Effector memory CD8-positive, alpha-beta T cell (primary cell): ENCODE measurements at regions not wholly inside any gene's neighbourhood (a gene's known extent, or its start where the extent isn't known, plus 50 kb on each side); places are given as distances from the start of the nearest gene placed in this dataset.

Source experiments
- ATAC-seq: fragments of 150-1000 bp; cut with Tn5 transposase; replicated peaks from 2 replicates; pipeline ENCODE4 v1.10.0; 2021; ENCODE audit warnings: mild to moderate bottlenecking, moderate library complexity
- DNase-seq, 3 experiments: peaks; one replicate each; pipeline ENCODE4 v3.0.0; 2021
- H3K27ac Mint-ChIP-seq, 2 donors: one replicate each; pipeline ENCODE4 v1.8.0; 2022; ENCODE audit warnings: mild to moderate bottlenecking in 2 of 2, mixed read lengths in 2 of 2, moderate library complexity in 2 of 2
- H3K27me3 Mint-ChIP-seq, 2 donors: one replicate each; pipeline ENCODE4 v1.8.0; 2022; ENCODE audit warnings: mixed read lengths in 2 of 2
- H3K36me3 Mint-ChIP-seq: one replicate; pipeline ENCODE4 v1.8.0; 2022; ENCODE audit warnings: mild to moderate bottlenecking, moderate library complexity, mixed read lengths; ENCODE audit not compliant: insufficient read depth
- H3K4me1 Mint-ChIP-seq, 2 donors: one replicate each; pipeline ENCODE4 v1.8.0; 2022; ENCODE audit warnings: low read depth in 2 of 2, mixed read lengths in 2 of 2
- H3K4me3 Mint-ChIP-seq, 2 donors: one replicate each; pipeline ENCODE4 v1.8.0; 2022; ENCODE audit warnings: mild to moderate bottlenecking in 2 of 2, mixed read lengths in 2 of 2, moderate library complexity in 2 of 2
- H3K9me3 Mint-ChIP-seq, 2 donors: one replicate each; pipeline ENCODE4 v1.8.0; 2022; ENCODE audit warnings: mixed read lengths in 2 of 2

GRCh38 chr14:44379292-44379977, 127.6 kb downstream of the FSCB start:
- H3K36me3 Mint-ChIP-seq, result no peaks in the 10 kb centered on the region
- no peak overlapping the region for H3K4me3 Mint-ChIP-seq
- H3K27ac Mint-ChIP-seq, result no peak overlapping the region
- DNase-seq (no peak), ATAC-seq (no peak)
- H3K9me3 Mint-ChIP-seq, result peaks cover 6 to 11% of the 10 kb centered on the region in 2 donors
- H3K4me1 Mint-ChIP-seq, result peaks cover 0 to 2% of the 10 kb centered on the region in 2 donors
- H3K27me3 Mint-ChIP-seq, result no peaks in the 10 kb centered on the region

DNA sequence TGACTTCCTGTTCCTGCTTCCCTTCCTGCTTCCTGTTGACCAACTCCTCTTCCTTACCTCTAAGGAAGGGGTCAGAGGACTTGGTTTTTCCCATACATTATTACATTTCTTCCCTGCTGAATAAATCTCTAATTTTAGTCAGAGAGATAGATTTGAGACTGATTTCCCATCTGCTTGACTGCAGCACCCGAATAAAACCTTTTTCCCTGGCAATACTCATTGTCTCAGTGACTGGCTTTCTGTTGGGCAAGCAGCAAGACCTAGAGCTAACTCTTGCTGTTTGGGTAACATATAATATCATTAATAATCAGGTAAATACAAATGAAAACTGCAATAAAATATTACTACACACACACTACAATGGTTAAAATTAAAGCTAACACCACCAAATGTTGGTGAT, 132.2 kb downstream of the FSCB start:
- Mint-ChIP-seq H3K9me3 (peaks cover 10 to 12% of the 10 kb centered on the region in 2 donors), H3K27me3 (no peaks in the 10 kb centered on the region), H3K27ac (no peak overlapping the region), H3K4me1 (peaks cover 0 to 2% of the 10 kb centered on the region in 2 donors), H3K36me3 (no peaks in the 10 kb centered on the region), H3K4me3 (no peak overlapping the region)
- DNase-seq (no peak), ATAC-seq (no peak)

- DNase-seq (no peak), ATAC-seq (no peak)
- no peak overlapping the region for H3K27ac Mint-ChIP-seq
- H3K27me3 Mint-ChIP-seq, result no peaks in the 10 kb centered on the region
- H3K4me1 Mint-ChIP-seq, result peaks cover 0 to 2% of the 10 kb centered on the region in 2 donors
- H3K36me3 Mint-ChIP-seq, result no peaks in the 10 kb centered on the region
- peaks cover 10 to 12% of the 10 kb centered on the region in 2 donors for H3K9me3 Mint-ChIP-seq
- no peak overlapping the region for H3K4me3 Mint-ChIP-seq
Measured at GRCh38 chr14:44372807-44373489, 134.1 kb downstream of the FSCB start.

- no peaks in the 10 kb centered on the region for H3K27me3 Mint-ChIP-seq
- peaks cover 7 to 16% of the 10 kb centered on the region in 2 donors for H3K9me3 Mint-ChIP-seq
- no peak overlapping the region for H3K27ac Mint-ChIP-seq
- no peaks in the 10 kb centered on the region for H3K36me3 Mint-ChIP-seq
- H3K4me1 Mint-ChIP-seq, result peaks cover 0 to 2% of the 10 kb centered on the region in 2 donors
- no peak overlapping the region for H3K4me3 Mint-ChIP-seq
- no peak for ATAC-seq
- DNase-seq, result no peak
Measured at GRCh38 chr14:44372231-44372630, 134.9 kb downstream of the FSCB start.

- H3K27ac Mint-ChIP-seq, result no peak overlapping the region
- no peaks in the 10 kb centered on the region for H3K4me1 Mint-ChIP-seq
- DNase-seq (no peak), ATAC-seq (no peak)
- no peaks in the 10 kb centered on the region for H3K27me3 Mint-ChIP-seq
- no peak overlapping the region for H3K4me3 Mint-ChIP-seq
- peaks cover 3 to 21% of the 10 kb centered on the region in 2 donors for H3K9me3 Mint-ChIP-seq
- H3K36me3 Mint-ChIP-seq, result no peaks in the 10 kb centered on the region
Measured at GRCh38 chr14:44370727-44371126, 136.4 kb downstream of the FSCB start.

GRCh38 chr14:44369401-44370123, 137.5 kb downstream of the FSCB start:
- no peak for ATAC-seq
- H3K27ac Mint-ChIP-seq, result no peak overlapping the region
- H3K36me3 Mint-ChIP-seq, result no peaks in the 10 kb centered on the region
- no peaks in the 10 kb centered on the region for H3K27me3 Mint-ChIP-seq
- H3K9me3 Mint-ChIP-seq, result peaks cover 3 to 17% of the 10 kb centered on the region in 2 donors
- DNase-seq, result no peak
- no peaks in the 10 kb centered on the region for H3K4me1 Mint-ChIP-seq
- H3K4me3 Mint-ChIP-seq, result no peak overlapping the region

GRCh38 chr14:44361083-44361482, 146.0 kb downstream of the FSCB start:
- H3K36me3 Mint-ChIP-seq, result no peaks in the 10 kb centered on the region
- no peaks in the 10 kb centered on the region for H3K27me3 Mint-ChIP-seq
- DNase-seq (no peak), ATAC-seq (no peak)
- H3K9me3 Mint-ChIP-seq, result peaks cover 5 to 11% of the 10 kb centered on the region in 2 donors
- H3K4me3 Mint-ChIP-seq, result no peak overlapping the region
- no peak overlapping the region for H3K27ac Mint-ChIP-seq
- H3K4me1 Mint-ChIP-seq, result no peaks in the 10 kb centered on the region

GRCh38 chr14:44353805-44354204, 153.3 kb downstream of the FSCB start:
- Mint-ChIP-seq H3K27ac (no peak overlapping the region), H3K9me3 (peaks cover 9 to 19% of the 10 kb centered on the region in 2 donors), H3K4me3 (no peak overlapping the region), H3K27me3 (no peaks in the 10 kb centered on the region), H3K36me3 (no peaks in the 10 kb centered on the region), H3K4me1 (no peaks in the 10 kb centered on the region)
- DNase-seq (no peak), ATAC-seq (no peak)

DNA sequence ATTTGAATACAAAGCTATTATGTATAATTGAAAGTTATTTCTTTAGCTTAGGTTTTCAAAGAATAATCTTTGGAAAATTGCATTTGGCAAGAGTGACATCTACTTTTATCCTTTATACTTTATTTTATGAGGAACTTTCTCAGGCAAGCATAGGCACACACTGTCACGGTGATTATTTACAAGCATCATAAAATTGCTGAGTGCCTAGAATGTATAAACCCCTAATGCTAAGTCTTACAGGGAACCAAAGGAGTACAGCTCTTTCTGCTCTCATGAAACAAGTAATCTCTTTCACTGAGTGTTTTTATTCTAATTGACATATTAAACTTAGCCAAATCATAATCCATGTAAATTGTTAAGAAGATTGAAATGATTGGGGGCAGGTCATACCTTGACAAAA, 154.9 kb downstream of the FSCB start:
- Mint-ChIP-seq H3K27ac (no peak overlapping the region), H3K4me1 (no peaks in the 10 kb centered on the region), H3K36me3 (no peaks in the 10 kb centered on the region), H3K4me3 (no peak overlapping the region), H3K9me3 (peaks cover 7 to 25% of the 10 kb centered on the region in 2 donors), H3K27me3 (no peaks in the 10 kb centered on the region)
- ATAC-seq (no peak), DNase-seq (no peak)

GRCh38 chr14:44347316-44347715, 159.8 kb downstream of the FSCB start:
- Mint-ChIP-seq H3K9me3 (peaks cover 4 to 14% of the 10 kb centered on the region in 2 donors), H3K36me3 (no peaks in the 10 kb centered on the region), H3K27me3 (no peaks in the 10 kb centered on the region), H3K27ac (no peak overlapping the region), H3K4me3 (no peak overlapping the region), H3K4me1 (no peaks in the 10 kb centered on the region)
- ATAC-seq (no peak), DNase-seq (no peak)

- Mint-ChIP-seq H3K4me1 (no peaks in the 10 kb centered on the region), H3K4me3 (no peak overlapping the region), H3K9me3 (peaks cover under 1 to 3% of the 10 kb centered on the region in 2 donors), H3K36me3 (no peaks in the 10 kb centered on the region), H3K27me3 (no peaks in the 10 kb centered on the region), H3K27ac (no peak overlapping the region)
- no peak for ATAC-seq
- no peak for DNase-seq
Measured at GRCh38 chr14:44341116-44341515, 166.0 kb downstream of the FSCB start.

GRCh38 chr14:44339862-44340261, 167.2 kb downstream of the FSCB start:
- ATAC-seq (no peak), DNase-seq (no peak)
- H3K4me1 Mint-ChIP-seq, result no peaks in the 10 kb centered on the region
- no peak overlapping the region for H3K4me3 Mint-ChIP-seq
- peaks cover 3 to 11% of the 10 kb centered on the region in 2 donors for H3K9me3 Mint-ChIP-seq
- H3K36me3 Mint-ChIP-seq, result no peaks in the 10 kb centered on the region
- no peak overlapping the region for H3K27ac Mint-ChIP-seq
- no peaks in the 10 kb centered on the region for H3K27me3 Mint-ChIP-seq

GRCh38 chr14:44339231-44339630, 167.9 kb downstream of the FSCB start:
- DNase-seq, result no peak
- no peak for ATAC-seq
- H3K4me3 Mint-ChIP-seq, result no peak overlapping the region
- H3K4me1 Mint-ChIP-seq, result no peaks in the 10 kb centered on the region
- H3K27ac Mint-ChIP-seq, result no peak overlapping the region
- H3K36me3 Mint-ChIP-seq, result no peaks in the 10 kb centered on the region
- no peaks in the 10 kb centered on the region for H3K27me3 Mint-ChIP-seq
- H3K9me3 Mint-ChIP-seq, result peaks cover 4 to 15% of the 10 kb centered on the region in 2 donors

DNA sequence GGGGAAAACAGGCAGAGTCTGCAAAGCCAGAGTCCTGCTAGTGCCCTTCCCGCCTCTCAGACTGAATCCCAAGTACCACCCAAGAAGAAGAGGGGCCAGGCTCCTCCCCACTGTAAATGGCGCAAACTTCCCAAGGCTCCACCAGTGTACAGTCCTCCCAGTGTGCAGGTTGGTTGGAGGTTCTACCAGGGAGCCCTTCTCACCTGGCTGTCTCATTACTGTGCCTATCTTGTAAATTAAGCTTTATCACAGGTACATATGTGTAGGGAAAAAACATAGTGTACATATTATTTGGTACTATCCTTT, 189.7 kb downstream of the FSCB start:
- Mint-ChIP-seq H3K9me3 (peaks cover 4 to 7% of the 10 kb centered on the region in 2 donors), H3K36me3 (peaks cover 2% of the 10 kb centered on the region), H3K4me1 (no peaks in the 10 kb centered on the region), H3K27ac (no peak overlapping the region), H3K27me3 (no peaks in the 10 kb centered on the region), H3K4me3 (no peak overlapping the region)
- ATAC-seq, result no peak
- no peak for DNase-seq
